ENCODE measurements at regions not wholly inside any gene's neighbourhood (a gene's known extent, or its start where the extent isn't known, plus 50 kb on each side); places are given as distances from the start of the nearest gene placed in this dataset.

DNA sequence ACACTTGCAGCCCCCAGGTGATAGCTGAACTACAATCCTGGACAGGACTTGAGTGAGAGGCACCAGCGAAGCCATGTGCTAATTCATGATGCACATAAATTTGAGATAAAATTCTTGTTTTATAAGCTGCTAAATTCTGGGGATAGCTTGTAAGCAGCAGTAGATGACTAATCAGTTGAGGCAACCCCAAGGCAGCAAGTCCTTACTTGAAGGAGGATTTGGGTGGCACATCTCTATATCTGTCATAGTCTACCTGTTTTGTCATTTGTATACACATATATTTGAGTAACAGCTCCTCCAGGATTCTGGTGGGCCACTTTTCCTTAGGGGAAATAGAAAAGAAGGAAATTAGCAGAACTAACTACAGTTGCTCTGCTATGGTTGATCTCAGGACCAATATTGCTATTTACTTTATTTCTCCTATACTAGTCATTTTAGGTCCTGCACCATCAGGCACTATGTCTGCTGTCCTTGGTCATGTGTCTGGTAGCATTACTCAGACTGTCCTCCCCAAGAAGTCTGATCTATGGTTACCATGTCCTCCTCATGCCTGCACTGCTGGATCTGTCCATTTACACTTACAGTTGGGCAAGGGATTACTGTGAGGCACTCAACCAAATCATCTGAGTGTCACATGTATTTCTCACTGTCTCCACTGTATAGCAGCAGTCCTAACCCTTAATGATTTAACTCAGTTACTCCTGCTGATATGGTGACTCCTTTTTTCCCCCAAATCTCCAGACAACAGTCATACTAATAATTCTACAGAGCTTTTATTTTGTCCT lies 436.0 kb upstream of the CWC22 start:
- no peak for DNase-seq

DNA sequence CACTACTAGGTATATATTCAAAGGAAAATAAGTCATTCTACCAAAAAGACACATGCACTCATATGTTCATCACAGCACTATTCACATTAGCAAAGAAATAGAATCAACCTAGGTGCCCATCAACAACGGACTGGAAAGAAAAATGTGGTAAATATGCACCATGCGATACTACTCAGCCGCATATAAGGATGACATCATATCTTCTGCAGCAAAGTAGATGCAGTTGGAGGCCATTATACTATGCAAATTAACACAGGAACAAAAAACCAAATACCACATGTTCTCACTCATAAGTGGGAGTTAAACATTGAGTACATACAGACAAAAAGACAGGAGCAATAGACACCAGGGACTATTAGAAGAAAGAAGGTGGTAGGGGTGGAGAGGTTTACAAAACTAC lies 412.1 kb upstream of the CWC22 start:
- DNase-seq, result no peak

DNA sequence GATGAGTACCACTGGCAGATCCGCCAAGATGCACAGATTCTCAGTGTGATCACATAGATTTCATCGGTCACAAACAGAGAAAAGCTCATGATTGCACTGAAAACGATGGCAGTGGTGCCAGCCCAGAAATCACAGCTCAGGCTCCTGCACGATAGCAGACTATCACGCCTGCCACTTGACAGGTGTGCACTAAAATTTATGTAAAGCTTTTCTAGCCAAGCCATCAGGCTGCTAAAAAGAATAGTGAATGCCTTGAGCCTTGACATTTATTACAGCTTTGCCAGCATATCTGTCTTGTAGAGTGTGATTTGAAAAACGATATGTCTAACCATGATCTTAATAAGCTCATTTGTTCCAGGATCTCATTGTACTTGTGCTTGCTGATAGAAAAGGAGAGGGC lies 409.5 kb upstream of the CWC22 start:
- no peak for DNase-seq

DNA sequence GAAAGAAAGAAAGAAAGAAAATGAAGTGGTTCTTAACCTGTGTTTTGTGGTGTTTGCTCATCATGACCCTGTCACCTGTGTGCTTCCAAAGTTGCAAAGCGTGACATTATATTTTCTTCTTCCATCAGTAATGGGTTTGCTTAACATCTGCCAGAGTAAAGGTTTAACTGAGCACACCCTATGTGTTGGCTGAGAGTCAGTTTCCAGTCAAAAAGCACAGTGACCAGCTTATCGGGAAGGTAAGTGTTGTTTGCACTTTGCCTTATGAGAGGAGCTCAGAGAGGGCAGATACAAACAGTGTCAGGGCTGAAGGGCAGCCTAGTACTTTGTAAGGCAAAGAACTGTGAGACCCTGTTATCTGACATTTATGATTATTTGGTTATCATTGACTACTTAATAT lies 406.2 kb upstream of the CWC22 start:
- DNase-seq, result no peak

DNA sequence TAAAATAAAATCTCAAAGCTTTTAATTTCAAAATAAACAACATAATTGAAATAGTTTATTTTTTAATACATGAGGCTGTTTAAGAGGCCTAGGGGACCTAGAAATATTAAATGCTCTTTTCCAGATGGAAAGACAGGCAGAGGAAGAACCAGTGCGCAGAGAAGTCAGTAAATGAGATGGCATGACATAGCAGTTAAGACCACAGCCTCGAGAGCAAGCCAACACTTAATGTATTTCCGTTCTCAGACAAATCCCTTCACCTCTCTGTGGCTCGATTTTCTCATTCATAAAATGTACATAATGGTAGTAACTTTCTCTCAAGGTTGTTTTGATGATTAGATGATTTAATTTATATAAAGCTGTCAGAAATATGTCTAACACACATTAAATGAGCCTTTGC lies 405.1 kb upstream of the CWC22 start:
- no peak for DNase-seq

DNA sequence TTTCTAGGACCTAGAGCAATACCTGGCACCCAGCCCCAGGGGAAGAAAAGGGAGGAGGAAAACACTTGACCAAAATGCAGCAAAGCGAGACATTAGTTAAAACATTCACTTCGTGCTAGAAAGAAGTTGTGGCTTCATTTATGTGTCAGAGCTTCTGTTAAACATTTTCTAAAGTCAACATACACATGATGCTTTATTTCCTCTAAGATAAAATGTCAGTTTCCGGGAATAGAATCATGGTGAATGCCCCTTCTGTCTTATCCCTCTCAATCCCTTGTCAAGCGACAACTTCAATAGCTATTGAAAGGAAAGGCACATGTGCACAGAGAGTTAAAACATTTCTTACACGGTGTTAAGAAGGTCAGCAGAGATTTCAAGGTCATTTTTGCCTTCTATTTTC lies 404.6 kb upstream of the CWC22 start:
- no peak for DNase-seq

DNA sequence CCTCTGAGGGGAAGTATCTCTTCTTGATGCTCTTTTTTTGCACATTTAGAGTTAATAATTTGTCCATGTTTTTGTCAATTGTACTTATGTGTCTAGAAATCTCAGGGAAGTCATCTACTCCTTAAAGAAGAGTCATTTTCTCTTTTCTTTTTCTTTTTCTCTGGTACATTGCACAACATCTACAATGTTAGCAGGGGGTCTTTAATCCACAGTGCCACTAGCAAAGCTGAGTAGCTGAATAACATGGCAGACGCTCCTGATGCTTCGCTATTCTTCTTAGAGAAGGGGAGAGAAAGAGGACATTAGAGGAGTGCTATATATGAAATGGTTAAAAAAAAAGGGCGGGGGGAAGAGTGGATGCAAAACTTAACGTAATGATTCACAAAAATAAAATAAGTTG lies 399.6 kb upstream of the CWC22 start:
- no peak for DNase-seq

DNA sequence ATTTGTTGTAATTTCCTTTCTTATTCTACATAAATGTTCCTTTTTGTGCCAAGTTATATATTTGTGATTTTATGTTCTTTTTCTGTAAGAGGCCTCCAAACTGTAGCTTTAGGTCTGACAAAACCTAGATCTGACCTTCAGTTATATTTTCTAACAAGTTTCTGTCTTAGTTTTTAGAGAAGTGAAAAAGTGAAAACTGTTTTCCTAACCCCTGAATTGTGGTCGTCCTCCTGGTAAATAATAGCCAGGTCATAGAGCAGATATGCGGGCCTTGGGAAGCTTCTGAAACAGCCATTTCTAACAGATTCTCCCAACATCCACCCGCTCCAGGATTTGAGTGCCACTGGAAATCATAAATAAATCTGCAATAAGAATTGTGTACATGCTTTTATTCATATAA lies 398.4 kb upstream of the CWC22 start:
- DNase-seq, result no peak

DNA sequence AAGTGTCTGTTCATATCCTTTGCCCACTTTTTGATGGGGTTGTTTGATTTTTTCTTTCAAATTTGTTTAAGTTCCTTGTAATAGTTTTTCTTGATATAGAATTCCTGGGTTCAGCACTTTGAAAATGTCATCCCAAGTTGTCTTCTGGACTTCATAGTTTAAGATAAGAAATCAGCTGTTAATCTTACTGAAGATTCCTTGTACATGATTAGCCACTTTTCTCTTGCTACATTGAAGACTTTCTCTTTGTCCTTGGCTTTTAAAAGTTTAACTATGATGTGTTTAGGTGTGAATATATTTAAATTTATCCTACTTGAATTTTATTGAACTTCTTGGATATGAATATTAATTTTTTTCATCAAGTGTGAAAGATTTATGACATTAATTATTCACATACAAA lies 387.2 kb upstream of the CWC22 start:
- no peak for DNase-seq

DNA sequence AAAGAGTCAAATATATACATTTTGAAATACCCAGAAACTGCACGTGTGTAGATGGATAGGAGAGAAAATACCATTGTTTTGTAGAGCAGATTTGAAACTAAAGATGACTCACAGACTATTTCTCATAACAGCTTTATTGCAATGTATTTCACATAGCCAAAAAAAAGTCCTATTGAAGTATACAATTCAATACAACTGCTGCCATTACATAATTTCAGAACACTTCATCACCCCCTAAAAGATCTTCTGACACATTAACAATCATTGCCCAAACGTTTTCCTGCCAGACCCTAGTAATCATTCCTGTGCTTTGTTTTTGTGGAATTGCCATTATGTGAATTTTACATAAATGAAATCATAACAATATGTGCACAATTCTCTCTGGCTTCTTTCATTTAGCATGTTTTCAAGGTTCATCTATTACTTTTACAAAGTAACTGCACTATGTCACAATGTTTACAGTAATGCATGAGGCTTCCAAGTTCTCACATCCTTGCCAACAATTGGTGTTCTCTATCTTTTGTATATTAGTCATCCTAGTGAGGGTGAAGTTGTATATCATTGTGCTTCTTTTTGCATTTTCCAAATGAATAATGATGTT lies 378.6 kb upstream of the CWC22 start:
- no peak for DNase-seq

DNA sequence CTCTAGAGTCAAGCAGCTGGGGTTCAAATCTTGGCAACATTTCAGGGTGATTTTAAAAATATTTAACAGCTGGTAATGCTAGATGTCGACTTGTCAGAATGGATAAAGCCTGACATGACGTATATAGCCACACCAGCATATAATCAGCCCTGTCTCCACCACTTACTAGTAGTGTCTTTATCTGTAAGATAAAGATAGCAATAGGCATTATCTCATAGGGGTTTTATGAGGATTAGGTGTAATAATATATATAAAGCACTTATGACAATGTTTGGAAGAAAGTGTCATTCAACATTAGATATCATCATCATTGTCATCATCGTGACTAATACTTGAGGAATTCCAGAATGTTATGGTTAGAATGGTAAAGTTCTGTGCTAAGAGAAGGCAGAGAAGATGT lies 369.0 kb upstream of the CWC22 start:
- no peak for DNase-seq

DNA sequence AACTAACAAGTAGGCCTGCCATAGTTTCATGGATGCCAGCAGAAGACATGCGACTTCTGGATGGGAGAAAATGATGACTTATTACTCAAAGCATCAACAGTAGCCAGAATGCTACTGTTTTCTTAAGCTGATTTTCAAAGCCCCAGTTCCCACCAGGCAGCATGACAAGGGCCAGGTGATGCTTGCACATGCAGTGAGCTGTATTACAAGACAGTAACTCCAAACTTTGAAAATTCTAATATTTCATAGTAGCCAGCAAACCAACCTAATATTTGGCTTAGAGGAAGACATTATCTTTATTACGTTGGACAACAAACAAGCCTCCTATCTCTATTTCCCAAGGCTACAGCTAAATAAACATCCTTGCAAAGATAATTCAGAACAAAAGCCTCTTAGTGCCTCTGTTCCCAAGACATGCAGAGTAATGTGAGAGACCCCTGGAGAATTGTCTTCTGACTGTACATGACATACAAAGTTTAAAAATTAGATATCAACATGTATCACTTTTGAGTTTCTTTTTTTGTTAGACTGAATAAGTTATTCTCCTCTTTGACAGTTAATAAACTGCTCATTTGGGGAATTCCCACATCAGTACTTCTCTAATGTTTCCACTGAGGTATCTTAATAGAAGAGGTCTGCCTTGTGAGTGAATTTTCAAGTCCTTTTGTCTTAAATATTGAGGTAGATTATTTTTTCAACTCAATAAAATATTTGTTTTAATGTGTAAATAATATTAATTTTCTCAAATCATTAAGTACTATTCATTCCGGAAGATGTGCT lies 367.6 kb upstream of the CWC22 start:
- no peak for DNase-seq

DNA sequence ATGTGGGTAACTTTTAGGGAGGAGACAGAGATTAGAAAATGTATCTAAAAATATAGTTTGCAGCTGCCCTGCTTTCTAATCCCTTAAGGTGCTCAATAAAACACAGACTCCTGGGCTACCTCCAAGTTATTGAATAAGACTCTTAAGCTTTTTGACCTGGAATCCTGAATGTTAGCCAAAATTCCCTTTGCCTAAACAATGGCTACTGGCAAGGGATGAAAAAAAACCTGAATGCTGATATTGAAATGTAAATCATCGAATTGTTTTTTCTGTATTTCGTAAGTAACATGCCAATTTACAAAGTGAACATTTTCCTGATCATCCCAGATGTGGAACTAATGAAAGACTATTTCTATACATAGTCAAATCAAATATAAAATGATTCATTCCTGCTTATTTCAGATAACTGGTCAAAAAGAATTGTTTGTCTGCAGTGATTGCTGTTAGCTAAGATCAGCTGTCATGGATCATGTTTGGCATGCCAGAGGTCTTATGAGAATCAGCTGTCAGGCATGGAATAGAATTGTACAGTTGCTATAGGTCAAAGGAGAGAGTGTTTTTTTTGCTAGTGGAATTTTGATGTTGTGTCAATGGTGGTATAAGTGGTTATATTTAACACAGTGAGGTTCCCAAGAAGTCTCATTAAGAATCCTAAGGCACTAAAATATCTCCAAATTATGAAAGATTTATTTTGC lies 363.6 kb upstream of the CWC22 start:
- DNase-seq, result no peak

DNA sequence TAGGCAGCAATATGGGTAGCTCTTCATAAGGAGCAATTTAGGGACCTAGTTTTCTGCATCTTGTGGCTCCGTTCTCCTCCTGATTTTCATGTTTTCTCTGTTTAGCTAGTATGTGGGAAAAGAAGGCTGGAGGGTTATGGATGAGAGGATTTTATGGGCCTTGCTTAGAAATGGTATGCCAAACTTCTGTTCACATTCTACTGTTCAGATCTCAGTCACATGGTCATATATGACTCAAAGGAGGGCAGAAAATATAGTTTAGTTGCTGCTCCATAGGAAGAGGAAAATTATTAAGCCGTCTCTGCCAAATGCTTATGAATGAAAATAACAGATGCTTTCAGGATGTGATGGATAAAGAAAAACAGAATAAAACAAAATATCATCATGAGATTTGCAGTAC lies 361.8 kb upstream of the CWC22 start:
- DNase-seq, result no peak

DNA sequence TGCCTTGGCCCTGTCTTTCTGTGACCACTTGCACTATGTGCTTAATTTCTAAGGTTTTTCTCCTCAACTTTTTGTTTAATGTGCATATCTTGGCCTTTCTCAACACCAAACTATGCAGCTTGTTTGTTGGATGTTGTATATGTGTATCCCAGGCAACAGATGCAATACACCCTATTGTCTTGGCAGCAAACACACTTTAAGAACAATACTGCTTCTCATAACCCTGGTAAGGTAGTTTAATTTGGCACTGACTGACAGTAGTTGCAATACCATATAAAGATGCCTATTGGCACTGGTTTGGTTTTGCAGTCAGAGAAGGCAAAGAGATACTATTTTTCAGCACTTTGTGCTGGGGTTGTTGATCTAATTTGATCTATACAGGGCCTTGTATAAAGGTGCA lies 360.7 kb upstream of the CWC22 start:
- no peak for DNase-seq

DNA sequence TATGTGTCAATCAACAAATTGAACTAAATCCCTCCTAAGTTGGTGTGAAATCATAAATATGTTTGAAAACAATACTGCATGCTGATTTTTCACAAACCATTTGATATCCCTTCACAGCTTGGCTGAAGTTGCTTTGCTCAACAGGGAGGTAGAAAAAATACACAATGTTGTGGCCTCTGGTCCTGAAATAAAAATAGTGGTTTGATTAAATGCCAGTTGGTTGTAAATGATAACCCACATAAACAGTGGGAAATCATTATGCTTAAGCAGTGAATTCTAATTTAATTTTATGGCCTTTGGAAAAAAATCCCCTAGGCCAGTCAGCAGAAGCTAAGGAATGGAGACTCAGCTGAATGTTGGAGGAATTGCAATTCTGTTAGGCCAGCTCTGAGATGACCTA lies 359.4 kb upstream of the CWC22 start:
- no peak for DNase-seq

DNA sequence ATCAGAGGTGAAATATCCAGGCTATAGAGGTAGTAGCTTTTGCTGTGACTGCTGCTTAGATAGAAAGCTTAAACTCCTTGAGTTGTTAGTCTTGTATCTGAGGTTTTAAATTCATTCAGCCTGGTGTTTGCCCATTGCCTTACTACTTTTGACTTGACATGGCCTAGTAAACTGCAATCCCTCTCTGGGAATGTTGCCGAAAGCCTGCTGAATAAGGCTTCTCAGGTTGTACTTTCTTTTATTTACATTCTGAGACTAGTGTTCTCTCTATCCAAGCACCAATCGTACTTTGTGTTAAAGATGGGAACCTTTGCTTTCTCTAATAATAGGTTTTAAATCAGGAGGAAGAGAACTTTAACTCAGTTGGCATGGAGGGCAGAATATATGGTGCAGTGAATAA lies 357.6 kb upstream of the CWC22 start:
- no peak for DNase-seq

DNA sequence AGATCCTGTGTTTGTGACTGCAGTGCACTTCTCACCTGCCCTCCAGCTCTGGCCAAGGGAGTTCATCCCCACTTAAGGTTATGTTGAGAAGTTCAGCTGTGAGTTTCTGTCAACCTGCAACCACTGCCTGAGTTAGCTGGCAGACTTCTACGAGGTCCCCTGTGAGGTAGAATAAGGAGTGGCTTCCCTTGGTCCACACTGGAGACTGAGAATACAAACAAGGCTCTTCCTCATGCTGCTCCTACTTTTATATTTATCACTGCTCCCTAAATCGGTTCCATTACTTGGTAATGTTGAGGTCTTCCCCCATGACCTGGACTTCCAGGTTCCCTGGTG lies 353.2 kb upstream of the CWC22 start:
- no peak for DNase-seq

DNA sequence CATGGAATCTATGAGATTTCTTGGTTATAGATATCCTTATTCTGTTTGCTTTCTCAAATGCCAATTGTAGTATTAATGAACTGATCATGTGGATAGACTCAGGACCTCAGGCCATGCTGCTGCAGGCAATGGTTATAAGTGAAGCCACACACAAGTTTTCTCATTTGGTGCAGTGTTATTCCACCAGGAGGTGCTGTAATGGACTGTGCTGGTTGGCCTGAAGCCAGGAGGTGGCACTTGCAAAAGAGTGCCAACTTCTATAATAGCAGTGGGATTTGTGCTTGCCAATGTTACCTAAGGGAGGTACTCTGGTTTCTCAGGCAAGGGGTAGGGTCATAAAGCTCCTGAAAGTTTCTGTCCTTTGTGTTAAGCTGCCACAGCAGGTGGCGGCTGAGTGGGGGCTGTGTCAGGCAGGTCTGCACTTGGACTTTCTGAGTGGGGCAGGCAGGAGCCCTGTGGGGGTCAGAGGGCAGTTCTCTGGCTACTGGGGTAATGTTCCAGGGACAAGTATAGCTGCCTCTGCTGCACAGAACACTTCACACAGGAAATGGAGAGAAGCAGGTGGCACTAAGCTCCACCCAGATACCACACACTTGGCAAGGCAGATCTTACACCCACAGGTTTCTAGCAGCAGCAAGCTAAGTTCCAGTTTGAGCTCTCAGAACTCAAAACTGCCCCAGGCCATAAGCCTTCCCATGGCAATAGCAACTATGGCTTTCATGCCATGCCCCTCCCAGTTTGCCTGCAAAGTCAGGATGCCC lies 352.6 kb upstream of the CWC22 start:
- DNase-seq, result no peak

DNA sequence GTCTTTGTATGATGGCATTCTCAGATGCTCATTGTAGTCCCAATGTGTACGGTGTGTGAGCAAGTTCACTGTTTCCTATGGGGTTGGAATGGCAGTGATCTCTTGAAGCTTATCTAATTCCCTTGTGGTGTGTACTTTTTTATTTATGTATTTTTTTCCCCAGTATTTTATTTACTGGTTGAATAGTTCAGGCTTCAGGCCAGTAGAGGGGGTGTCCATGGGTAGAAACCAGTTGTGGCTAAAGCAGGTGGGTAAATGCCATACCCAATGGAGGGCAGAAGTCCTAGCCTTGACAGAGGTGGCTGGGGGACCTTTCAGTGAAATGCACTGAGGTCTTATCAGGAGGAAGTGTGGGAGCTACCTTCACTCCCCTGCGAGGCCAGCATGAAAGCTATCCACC lies 351.4 kb upstream of the CWC22 start:
- no peak for DNase-seq

DNA sequence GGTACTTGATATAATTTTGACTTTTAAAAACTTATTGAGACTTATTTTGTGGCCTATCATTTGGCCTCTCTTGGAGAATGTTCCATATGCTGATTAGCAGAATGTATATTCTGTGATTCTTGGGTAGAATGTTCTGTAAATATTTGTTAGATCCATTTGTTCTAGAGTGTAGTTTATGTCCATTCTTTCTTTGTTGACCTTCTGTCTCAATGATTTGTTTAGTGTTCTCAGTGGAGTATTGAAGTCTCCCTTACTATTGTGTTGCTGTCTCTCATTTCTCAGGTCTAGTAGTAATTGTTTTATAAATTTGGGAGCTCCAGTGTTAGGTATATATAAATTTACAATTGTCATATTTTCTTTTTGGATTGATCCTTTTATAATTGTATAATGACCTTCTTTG lies 349.6 kb upstream of the CWC22 start:
- no peak for DNase-seq

DNA sequence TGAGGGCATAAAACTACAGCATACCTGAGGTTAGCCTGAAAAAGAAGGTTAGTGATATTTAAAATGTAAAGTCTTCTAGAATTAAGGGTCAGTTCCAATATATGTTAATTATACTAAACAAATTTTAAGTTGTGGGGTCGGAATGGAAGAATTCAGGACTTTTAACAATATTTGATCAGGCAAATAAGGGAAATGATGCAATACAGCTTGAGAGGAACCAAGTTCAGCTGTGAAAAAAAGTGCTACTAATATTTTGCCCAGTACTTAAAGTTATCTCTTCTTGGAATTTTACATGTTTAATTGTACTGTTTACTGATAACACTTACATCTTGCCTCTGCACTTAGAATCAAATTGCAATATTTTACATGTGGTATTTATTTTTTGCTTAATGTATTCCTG lies 345.5 kb upstream of the CWC22 start:
- DNase-seq, result no peak

DNA sequence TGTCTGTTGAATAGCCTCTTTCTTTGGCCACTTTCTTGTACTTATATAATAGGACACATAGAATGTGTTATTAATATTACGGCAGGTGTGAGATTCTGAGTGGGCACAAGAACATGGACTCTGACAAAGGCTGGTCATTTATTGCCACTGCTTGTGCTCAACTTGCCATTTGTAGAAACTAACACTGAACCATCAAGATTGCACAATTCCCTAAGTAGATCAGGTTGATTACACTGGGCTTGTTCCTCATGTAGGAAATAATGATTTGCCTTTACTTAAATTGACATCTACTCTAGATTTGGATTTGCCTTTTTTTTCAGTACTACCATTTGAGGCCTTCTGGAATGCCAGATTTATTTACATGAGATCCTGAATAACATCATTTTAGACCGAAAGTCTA lies 342.7 kb upstream of the CWC22 start:
- no peak for DNase-seq
